Astrocyte (in vitro differentiated cells and primary cell): ENCODE measurements at regions not wholly inside any gene's neighbourhood (a gene's known extent, or its start where the extent isn't known, plus 50 kb on each side); places are given as distances from the start of the nearest gene placed in this dataset.

Experiments
- DNase-seq: peaks from one replicate; pipeline ENCODE4 v3.0.0-alpha.2; 2010; ENCODE audit warnings: low read depth
- FAIRE-seq: peaks from 2 replicates; lab custom pipeline; 2011; peaks lifted over from hg19 to GRCh38; lab: Jason Lieb, UNC
- H2AFZ ChIP-seq: 2 replicates; pipeline ENCODE4 v1.6.0; 2012; ENCODE audit warnings: low read depth, low read length, inconsistent platforms
- H3K27ac ChIP-seq: 2 replicates; pipeline ENCODE4 v1.5.1; 2011; ENCODE audit warnings: low read depth, low read length, inconsistent platforms
- H3K27me3 ChIP-seq: 2 replicates; pipeline ENCODE4 v1.6.0; 2011; ENCODE audit warnings: low read length, inconsistent platforms; ENCODE audit not compliant: insufficient read depth
- H3K36me3 ChIP-seq: 2 replicates; pipeline ENCODE4 v1.5.1; 2011; ENCODE audit warnings: low read length, inconsistent platforms; ENCODE audit not compliant: insufficient read depth
- H3K4me1 ChIP-seq: 2 replicates; pipeline ENCODE4 v1.5.1; 2011; ENCODE audit warnings: low read length, inconsistent platforms; ENCODE audit not compliant: insufficient read depth
- H3K4me2 ChIP-seq: 2 replicates; pipeline ENCODE4 v1.6.0; 2012; ENCODE audit warnings: low read length, inconsistent platforms
- H3K4me3 ChIP-seq: 2 replicates; pipeline ENCODE4 v1.5.1; 2011; ENCODE audit warnings: low read depth, mild to moderate bottlenecking, low read length, inconsistent platforms; ENCODE audit not compliant: insufficient read depth
- H3K79me2 ChIP-seq: 2 replicates; pipeline ENCODE4 v1.6.0; 2012; ENCODE audit warnings: mild to moderate bottlenecking, low read length, inconsistent platforms; ENCODE audit not compliant: insufficient read depth
- H3K9ac ChIP-seq: 2 replicates; pipeline ENCODE4 v1.6.0; 2012; ENCODE audit warnings: mild to moderate bottlenecking, low read length, inconsistent platforms
- H3K9me3 ChIP-seq: 2 replicates; pipeline ENCODE4 v1.5.1; 2012; ENCODE audit warnings: low read depth, mild to moderate bottlenecking, low read length, inconsistent platforms; ENCODE audit not compliant: insufficient read depth
- H4K20me1 ChIP-seq: 2 replicates; pipeline ENCODE4 v1.6.0; 2012; ENCODE audit warnings: low read length, inconsistent platforms; ENCODE audit not compliant: insufficient read depth
- H3K27ac Mint-ChIP-seq: one replicate; pipeline ENCODE4 v1.8.0; 2021; ENCODE audit warnings: mild to moderate bottlenecking, mixed read lengths; ENCODE audit not compliant: unreplicated experiment
- H3K27me3 Mint-ChIP-seq: one replicate; pipeline ENCODE4 v1.8.0; 2021; ENCODE audit warnings: low read depth, mixed read lengths; ENCODE audit not compliant: unreplicated experiment
- H3K36me3 Mint-ChIP-seq: one replicate; pipeline ENCODE4 v1.8.0; 2021; ENCODE audit warnings: low read depth, mixed read lengths; ENCODE audit not compliant: unreplicated experiment
- H3K4me1 Mint-ChIP-seq: one replicate; pipeline ENCODE4 v1.8.0; 2021; ENCODE audit warnings: low read depth, mixed read lengths; ENCODE audit not compliant: unreplicated experiment
- H3K4me3 Mint-ChIP-seq: one replicate; pipeline ENCODE4 v1.8.0; 2021; ENCODE audit warnings: mild to moderate bottlenecking, moderate library complexity, mixed read lengths; ENCODE audit not compliant: unreplicated experiment
- H3K9me3 Mint-ChIP-seq: one replicate; pipeline ENCODE4 v1.8.0; 2021; ENCODE audit warnings: mild to moderate bottlenecking, mixed read lengths; ENCODE audit not compliant: unreplicated experiment
- CTCF ChIP-seq: IDR thresholded peaks from 2 replicates; pipeline ENCODE4 v1.5.1; 2011; ENCODE audit warnings: low read depth, mild to moderate bottlenecking, inconsistent platforms, low read length, moderate library complexity; ENCODE audit not compliant: insufficient read depth
- EZH2 ChIP-seq: IDR thresholded peaks from 2 replicates; pipeline ENCODE4 v1.6.1; 2012; ENCODE audit warnings: mild to moderate bottlenecking, low read length, inconsistent platforms; ENCODE audit not compliant: insufficient read depth

DNA sequence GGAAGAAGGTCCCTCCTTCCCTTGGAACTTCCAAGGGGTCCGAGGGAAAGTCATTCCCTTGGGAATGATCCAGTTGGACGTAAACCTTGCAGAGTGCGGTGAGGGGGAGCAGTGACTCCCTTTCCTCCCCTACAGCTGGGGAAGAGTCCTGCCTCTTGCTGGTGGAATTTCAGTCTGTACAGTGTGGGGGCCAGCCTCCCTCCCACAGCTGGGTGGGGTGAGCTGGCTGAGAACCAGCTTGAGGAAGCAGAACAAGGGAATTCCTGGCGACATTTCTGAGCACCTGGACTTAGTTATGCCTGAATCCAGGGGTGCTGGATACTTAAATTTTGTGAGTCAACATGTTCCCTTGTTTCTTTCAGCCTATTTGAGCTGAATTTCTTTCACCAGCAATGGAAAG is 152.0 kb downstream of the ANKRD60 start:
- Mint-ChIP-seq H3K27ac (no peak overlapping the region), H3K36me3 (no peaks in the 10 kb centered on the region), H3K27me3 (peaks cover 16% of the 10 kb centered on the region), H3K4me3 (no peak overlapping the region), H3K9me3 (peaks cover 8% of the 10 kb centered on the region), H3K4me1 (peaks cover 17% of the 10 kb centered on the region)
- Histone ChIP-seq H3K9me3 (no peaks in the 10 kb centered on the region), H4K20me1 (no peaks in the 10 kb centered on the region), H3K4me1 (peaks cover 39% of the 10 kb centered on the region), H3K4me2 (peak overlapping the region; percentile 33), H3K4me3 (no peak overlapping the region), H3K9ac (no peak overlapping the region), H3K27me3 (no peaks in the 10 kb centered on the region), H3K79me2 (no peaks in the 10 kb centered on the region), H3K36me3 (no peaks in the 10 kb centered on the region), H2AFZ (peak overlapping the region; percentile 19), H3K27ac (peak overlapping the region; percentile 43)
- TF ChIP-seq EZH2 (no peak), CTCF (no peak)
- peak; percentile 44 for DNase-seq
- FAIRE-seq, result no peak

- H3K27ac ChIP-seq, result no peak overlapping the region
- H3K27me3 ChIP-seq, result no peaks in the 10 kb centered on the region
- Mint-ChIP-seq H3K4me1 (peaks cover 17% of the 10 kb centered on the region), H3K27ac (no peak overlapping the region), H3K27me3 (peaks cover 22% of the 10 kb centered on the region), H3K36me3 (no peaks in the 10 kb centered on the region), H3K4me3 (no peak overlapping the region), H3K9me3 (peaks cover 8% of the 10 kb centered on the region)
- TF ChIP-seq EZH2 (no peak), CTCF (no peak)
- H3K4me2 ChIP-seq, result peak overlapping the region; percentile 33
- H2AFZ ChIP-seq, result peak overlapping the region; percentile 19
- H3K4me1 ChIP-seq, result peaks cover 39% of the 10 kb centered on the region
- FAIRE-seq (no peak), DNase-seq (peak; percentile 9)
- H3K9ac ChIP-seq, result no peak overlapping the region
- no peaks in the 10 kb centered on the region for H3K79me2 ChIP-seq
- H3K4me3 ChIP-seq, result no peak overlapping the region
- H3K36me3 ChIP-seq, result no peaks in the 10 kb centered on the region
- no peaks in the 10 kb centered on the region for H4K20me1 ChIP-seq
- H3K9me3 ChIP-seq, result no peaks in the 10 kb centered on the region
Measured at GRCh38 chr20:58075586-58076345, 152.7 kb downstream of the ANKRD60 start.
